CD14-positive monocyte (primary cell): ENCODE measurements at regions not wholly inside any gene's neighbourhood (a gene's known extent, or its start where the extent isn't known, plus 50 kb on each side); places are given as distances from the start of the nearest gene placed in this dataset.

Source experiments
- DNase-seq, 3 donors: peaks; one replicate each; pipeline ENCODE4 v3.0.0-alpha.2; 2011 to 2022
- H2AFZ ChIP-seq: 2 replicates; pipeline ENCODE4 v1.6.0; 2012; ENCODE audit warnings: mild to moderate bottlenecking, low read depth, low read length, inconsistent platforms; ENCODE audit not compliant: insufficient read depth, poor library complexity, severe bottlenecking
- H3K27ac ChIP-seq, 2 donors: 1 replicate in 1 of 2; 2 replicates in 1 of 2; pipeline ENCODE4 v1.5.1; 2012 to 2013; ENCODE audit warnings: low read length in 2 of 2, control low read depth in 1 of 2, inconsistent platforms in 1 of 2, low read depth in 1 of 2, mild to moderate bottlenecking in 1 of 2
- H3K27me3 ChIP-seq, 2 donors: one replicate each; pipeline versions ENCODE4 v1.6.0 to v1.6.1; 2011 to 2013; ENCODE audit warnings: low read length in 2 of 2; ENCODE audit not compliant: control insufficient read depth in 2 of 2, insufficient read depth in 2 of 2
- H3K36me3 ChIP-seq, 2 donors: replicated peaks in 1 of 2; 1 replicate in 1 of 2; 2 replicates in 1 of 2; pipeline versions ENCODE4 v1.5.1 to v1.6.1; 2012 to 2013; ENCODE audit warnings: low read length in 2 of 2, control low read depth in 1 of 2, inconsistent platforms in 1 of 2, mild to moderate bottlenecking in 1 of 2; ENCODE audit not compliant: insufficient read depth in 2 of 2, control insufficient read depth in 1 of 2
- H3K4me1 ChIP-seq, 2 donors: 1 replicate in 1 of 2; 2 replicates in 1 of 2; pipeline versions ENCODE4 v1.5.1 to v1.6.1; 2012 to 2013; ENCODE audit warnings: low read length in 2 of 2, control low read depth in 1 of 2, inconsistent platforms in 1 of 2, mild to moderate bottlenecking in 1 of 2, moderate library complexity in 1 of 2; ENCODE audit not compliant: insufficient read depth in 2 of 2, control insufficient read depth in 1 of 2
- H3K4me2 ChIP-seq: replicated peaks from 2 replicates; pipeline ENCODE3; 2012; ENCODE audit warnings: low read length, moderate library complexity, mild to moderate bottlenecking; ENCODE audit not compliant: poor library complexity, severe bottlenecking; ENCODE audit errors: extremely low read depth
- H3K4me3 ChIP-seq, 3 experiments: fragments of 200-600 bp in 1 of 3; sonication (generic) in 1 of 3; replicated peaks in 1 of 3; 1 replicate in 2 of 3; 2 replicates in 1 of 3; pipeline ENCODE4 v1.5.1; 2011 to 2013; ENCODE audit warnings: low read length in 3 of 3, mild to moderate bottlenecking in 3 of 3, control low read depth in 2 of 3, low read depth in 2 of 3, inconsistent platforms in 1 of 3, moderate library complexity in 1 of 3
- H3K79me2 ChIP-seq: 2 replicates; pipeline ENCODE4 v1.6.0; 2012; ENCODE audit warnings: mild to moderate bottlenecking, control low read depth, inconsistent platforms, low read length, moderate library complexity; ENCODE audit not compliant: insufficient read depth
- H3K9ac ChIP-seq: 2 replicates; pipeline ENCODE4 v1.6.0; 2017; ENCODE audit warnings: low read length, mild to moderate bottlenecking; ENCODE audit not compliant: insufficient read depth, poor library complexity, severe bottlenecking
- H3K9me3 ChIP-seq, 2 donors: replicated peaks in 1 of 2; 1 replicate in 1 of 2; 2 replicates in 1 of 2; pipeline versions ENCODE4 v1.5.1 to v1.6.1; 2012 to 2013; ENCODE audit warnings: low read length in 2 of 2, control low read depth in 1 of 2; ENCODE audit not compliant: control insufficient read depth in 1 of 2, insufficient read depth in 1 of 2
- H4K20me1 ChIP-seq: 2 replicates; pipeline ENCODE4 v1.6.0; 2012; ENCODE audit warnings: mild to moderate bottlenecking, low read length, control low read depth, moderate library complexity; ENCODE audit not compliant: insufficient read depth
- H3K27ac Mint-ChIP-seq, 7 donors: one replicate each; pipeline ENCODE4 v1.8.0; 2020; ENCODE audit warnings: mild to moderate bottlenecking in 7 of 7, mixed read lengths in 7 of 7, moderate library complexity in 6 of 7, inconsistent platforms in 2 of 7
- H3K27me3 Mint-ChIP-seq, 3 donors: one replicate each; pipeline ENCODE4 v1.8.0; 2021 to 2022; ENCODE audit warnings: low read depth in 3 of 3, mild to moderate bottlenecking in 3 of 3, mixed read lengths in 3 of 3, moderate library complexity in 3 of 3, inconsistent platforms in 1 of 3
- H3K36me3 Mint-ChIP-seq, 2 donors: one replicate each; pipeline ENCODE4 v1.8.0; 2020; ENCODE audit warnings: mixed read lengths in 2 of 2, inconsistent platforms in 1 of 2, mild to moderate bottlenecking in 1 of 2
- H3K4me1 Mint-ChIP-seq: one replicate; pipeline ENCODE4 v1.8.0; 2020; ENCODE audit warnings: mild to moderate bottlenecking, mixed read lengths
- H3K4me3 Mint-ChIP-seq, 2 donors: one replicate each; pipeline ENCODE4 v1.8.0; 2020; ENCODE audit warnings: mild to moderate bottlenecking in 2 of 2, mixed read lengths in 2 of 2, moderate library complexity in 1 of 2
- H3K9me3 Mint-ChIP-seq, 7 donors: one replicate each; pipeline ENCODE4 v1.8.0; 2020 to 2022; ENCODE audit warnings: mixed read lengths in 7 of 7, mild to moderate bottlenecking in 6 of 7, moderate library complexity in 6 of 7, inconsistent platforms in 2 of 7
- CTCF ChIP-seq: fragments of 200-600 bp; IDR thresholded peaks from one replicate; pipeline ENCODE4 v1.8.0; 2022; ENCODE audit warnings: antibody characterized with exemption, mild to moderate bottlenecking
- WGBS: methylation state at CpG from one replicate; pipeline ENCODE4 v1.1.5; 2013; ENCODE audit warnings: missing lambda C conversion rate; ENCODE audit not compliant: insufficient coverage; 5-methylcytosine and 5-hydroxymethylcytosine counted together
- intact Hi-C, 2 donors: fragments of 100-400 bp; cut with micrococcal nuclease; formaldehyde crosslinking; loops; one replicate each; pipeline versions ENCODE4 v1.15.0 to v1.15.1; 2023

DNA sequence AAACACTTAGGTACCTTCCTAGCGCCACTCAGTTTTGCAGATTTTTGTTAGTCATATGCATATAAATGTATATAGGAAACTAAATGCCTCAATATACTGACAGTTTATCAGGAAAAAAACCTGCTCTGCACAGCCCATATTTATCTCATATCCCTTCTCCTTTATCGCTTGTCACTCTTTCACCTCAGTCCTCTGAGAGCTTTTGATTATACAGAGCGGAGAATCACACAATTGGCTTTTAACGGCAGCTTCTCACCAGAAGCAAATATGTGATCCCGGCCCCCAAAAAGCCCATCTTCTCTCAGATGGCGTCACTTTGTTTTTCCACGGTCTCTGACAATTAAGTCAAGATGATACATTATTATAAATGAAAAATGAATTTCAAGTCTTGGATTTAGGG, 362.6 kb downstream of the DNAH5 start:
- H3K4me1 Mint-ChIP-seq, result peaks cover 3% of the 10 kb centered on the region
- WGBS, result 100% methylated on average over 3 of the region's 7 CpGs
- intact Hi-C loops, result no loop called here

DNA sequence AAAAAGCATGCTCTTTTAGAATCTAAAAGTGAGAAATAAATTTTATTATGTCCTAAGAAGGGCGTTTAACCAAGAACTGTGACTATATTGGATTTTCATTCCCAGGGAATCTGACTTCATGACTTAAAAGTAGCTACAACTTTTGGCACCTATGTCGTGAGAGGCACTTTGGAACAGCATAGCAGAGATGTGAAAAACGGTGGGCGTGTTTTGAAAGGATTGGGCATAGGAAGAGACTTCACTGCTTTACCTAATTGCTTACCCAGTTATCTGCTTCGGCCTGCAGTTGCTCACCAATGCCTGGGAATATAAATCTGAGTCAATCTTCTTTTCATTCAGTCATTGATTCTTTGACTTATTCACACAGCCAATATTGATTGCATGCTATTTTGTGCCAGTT, 363.4 kb downstream of the DNAH5 start:
- Histone ChIP-seq H3K27me3 (no peaks in the 10 kb centered on the region), H3K9ac (no peak overlapping the region), H3K36me3 (no peaks in the 10 kb centered on the region), H3K4me1 (no peaks in the 10 kb centered on the region), H3K27ac (no peak overlapping the region), H2AFZ (no peak overlapping the region), H3K79me2 (no peaks in the 10 kb centered on the region), H3K9me3 (peaks cover 7 to 11% of the 10 kb centered on the region in 2 donors), H3K4me3 (no peak overlapping the region), H3K4me2 (no peak overlapping the region), H4K20me1 (no peaks in the 10 kb centered on the region)
- peaks cover 0 to 2% (median 0%) of the 10 kb centered on the region in 3 donors for H3K27me3 Mint-ChIP-seq
- no peaks in the 10 kb centered on the region for H3K36me3 Mint-ChIP-seq
- TF ChIP-seq CTCF, result no peak
- H3K4me1 Mint-ChIP-seq, result no peaks in the 10 kb centered on the region
- peaks cover 7 to 21% (median 17%) of the 10 kb centered on the region in 7 donors for H3K9me3 Mint-ChIP-seq
- no peak for DNase-seq
- H3K4me3 Mint-ChIP-seq, result no peak overlapping the region
- intact Hi-C loops, result no loop called here
- peak overlapping the region in 1 of 7 donors; percentile 46 for H3K27ac Mint-ChIP-seq
- WGBS, result 65% methylated on average over 3 of the region's 5 CpGs

More for the DNA sequence above, 362.6 kb downstream of the DNAH5 start:
- DNase-seq, result no peak
- Mint-ChIP-seq H3K9me3 (peaks cover 7 to 20% (median 17%) of the 10 kb centered on the region in 7 donors), H3K27ac (no peak overlapping the region), H3K36me3 (no peaks in the 10 kb centered on the region), H3K4me3 (no peak overlapping the region), H3K27me3 (peaks cover 0 to 2% (median 0%) of the 10 kb centered on the region in 3 donors)
- no peaks in the 10 kb centered on the region for H3K36me3 ChIP-seq
- no peak overlapping the region for H3K4me2 ChIP-seq
- TF ChIP-seq CTCF, result no peak
- no peaks in the 10 kb centered on the region for H4K20me1 ChIP-seq
- H3K27me3 ChIP-seq, result no peaks in the 10 kb centered on the region
- no peaks in the 10 kb centered on the region for H3K79me2 ChIP-seq
- H3K9me3 ChIP-seq, result peaks cover 7 to 11% of the 10 kb centered on the region in 2 donors
- H3K4me3 ChIP-seq, result no peak overlapping the region
- H2AFZ ChIP-seq, result no peak overlapping the region
- H3K9ac ChIP-seq, result no peak overlapping the region
- H3K4me1 ChIP-seq, result no peaks in the 10 kb centered on the region
- H3K27ac ChIP-seq, result no peak overlapping the region
